Neutrophil (primary cell): ENCODE measurements at regions not wholly inside any gene's neighbourhood (a gene's known extent, or its start where the extent isn't known, plus 50 kb on each side); places are given as distances from the start of the nearest gene placed in this dataset.

Experiments
- H3K27ac ChIP-seq: fragments of 200-600 bp; sonication (generic); 2 replicates; pipeline ENCODE4 v1.5.1; 2016; ENCODE audit warnings: mild to moderate bottlenecking, moderate library complexity
- H3K27me3 ChIP-seq: fragments of 200-600 bp; sonication (generic); 2 replicates; pipeline ENCODE4 v1.6.0; 2016; ENCODE audit warnings: mild to moderate bottlenecking
- H3K36me3 ChIP-seq: fragments of 200-600 bp; sonication (generic); 2 replicates; pipeline ENCODE4 v1.5.1; 2017
- H3K4me1 ChIP-seq, 2 experiments: fragments of 200-600 bp in 1 of 2; sonication (generic) in 1 of 2; 1 replicate in 1 of 2; 2 replicates in 1 of 2; pipeline versions ENCODE4 v1.5.1 to v1.6.1; 2013 to 2016; ENCODE audit warnings: low read depth in 1 of 2, low read length in 1 of 2, mild to moderate bottlenecking in 1 of 2, moderate library complexity in 1 of 2; ENCODE audit not compliant: control insufficient read depth in 1 of 2, insufficient read depth in 1 of 2
- H3K4me3 ChIP-seq, 2 experiments: fragments of 200-600 bp in 1 of 2; sonication (generic) in 1 of 2; 1 replicate in 1 of 2; 2 replicates in 1 of 2; pipeline ENCODE4 v1.5.1; 2013 to 2016; ENCODE audit warnings: low read depth in 1 of 2, low read length in 1 of 2, mild to moderate bottlenecking in 1 of 2, moderate library complexity in 1 of 2
- H3K9me3 ChIP-seq: fragments of 200-600 bp; sonication (generic); 2 replicates; pipeline ENCODE4 v1.5.1; 2016
- TF ChIP-seq, protein P1 (sequence below): fragments of 200-600 bp; sonication (generic); IDR thresholded peaks from 2 replicates; pipeline ENCODE4 v1.5.1; 2016; ENCODE audit warnings: antibody characterized with exemption

DNA sequence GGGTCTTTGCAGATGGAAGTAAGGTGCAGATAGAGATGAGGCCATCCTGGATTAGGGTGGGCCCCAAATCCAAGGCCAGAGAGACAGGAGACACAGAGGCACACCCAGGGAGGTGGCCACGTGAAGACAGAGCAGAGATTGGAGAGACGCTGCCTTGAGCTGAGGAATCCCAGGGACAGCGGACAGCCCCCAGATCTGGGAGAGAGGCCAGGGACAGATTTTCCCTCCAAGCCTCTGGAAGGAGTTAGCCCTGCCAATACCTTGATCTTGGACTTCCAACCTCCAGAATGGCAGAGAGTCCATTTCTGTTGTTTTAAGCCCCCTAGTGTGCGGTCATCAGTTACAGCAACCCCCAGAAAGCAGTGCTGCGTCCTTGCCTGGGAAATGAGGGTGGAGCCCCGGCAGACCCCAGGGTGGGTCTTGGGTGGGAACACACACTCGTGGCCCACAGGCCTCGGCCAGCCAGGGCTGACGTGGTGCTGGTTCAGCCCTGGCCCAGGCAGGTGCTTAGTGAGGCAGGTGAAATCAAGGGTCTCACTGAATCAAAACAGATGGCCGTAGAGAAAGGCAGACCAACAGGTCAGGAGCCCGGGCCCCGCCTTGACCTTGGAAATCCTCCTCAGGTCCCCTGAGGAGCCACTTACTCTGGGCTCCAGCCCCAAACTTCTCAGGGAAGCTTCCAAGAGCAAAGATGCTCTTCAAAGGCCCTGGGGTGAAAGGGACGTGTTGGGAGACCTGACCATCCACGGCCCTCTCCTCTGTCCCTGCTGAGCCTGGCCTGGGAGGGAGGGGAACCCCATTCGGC, 169.3 kb downstream of the RBFOX3 start:
- Histone ChIP-seq H3K27me3 (peaks cover 3% of the 10 kb centered on the region), H3K4me1 (no peaks in the 10 kb centered on the region), H3K27ac (no peak overlapping the region), H3K9me3 (no peaks in the 10 kb centered on the region), H3K4me3 (no peak overlapping the region), H3K36me3 (no peaks in the 10 kb centered on the region)
- TF ChIP-seq, protein P1, sequence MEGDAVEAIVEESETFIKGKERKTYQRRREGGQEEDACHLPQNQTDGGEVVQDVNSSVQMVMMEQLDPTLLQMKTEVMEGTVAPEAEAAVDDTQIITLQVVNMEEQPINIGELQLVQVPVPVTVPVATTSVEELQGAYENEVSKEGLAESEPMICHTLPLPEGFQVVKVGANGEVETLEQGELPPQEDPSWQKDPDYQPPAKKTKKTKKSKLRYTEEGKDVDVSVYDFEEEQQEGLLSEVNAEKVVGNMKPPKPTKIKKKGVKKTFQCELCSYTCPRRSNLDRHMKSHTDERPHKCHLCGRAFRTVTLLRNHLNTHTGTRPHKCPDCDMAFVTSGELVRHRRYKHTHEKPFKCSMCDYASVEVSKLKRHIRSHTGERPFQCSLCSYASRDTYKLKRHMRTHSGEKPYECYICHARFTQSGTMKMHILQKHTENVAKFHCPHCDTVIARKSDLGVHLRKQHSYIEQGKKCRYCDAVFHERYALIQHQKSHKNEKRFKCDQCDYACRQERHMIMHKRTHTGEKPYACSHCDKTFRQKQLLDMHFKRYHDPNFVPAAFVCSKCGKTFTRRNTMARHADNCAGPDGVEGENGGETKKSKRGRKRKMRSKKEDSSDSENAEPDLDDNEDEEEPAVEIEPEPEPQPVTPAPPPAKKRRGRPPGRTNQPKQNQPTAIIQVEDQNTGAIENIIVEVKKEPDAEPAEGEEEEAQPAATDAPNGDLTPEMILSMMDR = no peak

DNA sequence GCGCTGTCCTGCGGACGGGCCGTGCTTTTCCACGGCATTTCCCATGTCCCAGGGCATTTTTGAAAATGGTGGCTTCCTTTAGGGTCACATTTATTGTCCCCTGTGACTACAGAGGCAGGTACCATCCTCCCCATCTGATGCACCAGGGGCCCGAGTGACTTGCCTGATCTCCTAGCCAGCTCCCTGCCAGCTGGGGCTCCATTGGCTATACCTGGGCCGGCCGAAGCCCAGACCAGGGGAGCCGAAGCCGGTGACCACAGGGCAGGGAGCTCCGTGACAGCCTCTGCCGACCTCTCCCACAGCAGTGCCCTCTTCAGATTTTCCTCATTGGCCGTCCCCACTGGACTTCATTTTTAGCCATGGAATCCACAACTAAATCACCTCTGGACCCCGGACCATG, 170.6 kb downstream of the RBFOX3 start:
- Histone ChIP-seq H3K4me3 (no peak overlapping the region), H3K4me1 (no peaks in the 10 kb centered on the region), H3K9me3 (no peaks in the 10 kb centered on the region), H3K36me3 (no peaks in the 10 kb centered on the region), H3K27ac (no peak overlapping the region), H3K27me3 (peaks cover 3% of the 10 kb centered on the region)
- TF ChIP-seq, protein P1 = no peak

DNA sequence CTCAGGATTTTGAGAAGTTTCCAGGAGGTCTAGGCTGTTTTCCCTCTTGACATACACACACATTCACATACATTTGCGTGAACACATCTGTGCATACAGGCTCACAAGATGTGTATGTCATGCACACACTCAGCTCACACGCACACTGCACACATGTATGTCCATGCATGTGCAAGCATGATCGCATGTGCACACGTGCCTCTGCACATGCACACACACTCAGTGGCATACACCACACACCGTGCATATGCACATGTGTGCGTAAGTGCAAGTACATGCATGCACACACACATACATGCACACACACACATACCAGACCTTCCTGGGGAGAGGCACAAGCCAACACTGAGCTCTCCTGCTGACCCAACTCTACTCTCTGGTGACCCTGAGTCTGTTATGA, 171.4 kb downstream of the RBFOX3 start:
- Histone ChIP-seq H3K9me3 (no peaks in the 10 kb centered on the region), H3K36me3 (no peaks in the 10 kb centered on the region), H3K4me1 (no peaks in the 10 kb centered on the region), H3K27me3 (peaks cover 3% of the 10 kb centered on the region), H3K27ac (no peak overlapping the region), H3K4me3 (no peak overlapping the region)
- TF ChIP-seq, protein P1 = no peak

- no peak overlapping the region for H3K27ac ChIP-seq
- TF ChIP-seq, protein P1 = no peak
- no peaks in the 10 kb centered on the region for H3K36me3 ChIP-seq
These were observed 172.1 kb downstream of the RBFOX3 start for GRCh38 chr17:79438546-79439334.

GRCh38 chr17:79438058-79438457, 172.8 kb downstream of the RBFOX3 start:
- H3K36me3 ChIP-seq = no peaks in the 10 kb centered on the region
- no peaks in the 10 kb centered on the region for H3K4me1 ChIP-seq
- H3K4me3 ChIP-seq = no peak overlapping the region
- TF ChIP-seq, protein P1 = no peak
- no peaks in the 10 kb centered on the region for H3K9me3 ChIP-seq
- H3K27ac ChIP-seq = no peak overlapping the region
- peaks cover 3% of the 10 kb centered on the region for H3K27me3 ChIP-seq

More at GRCh38 chr17:79438546-79439334, 172.1 kb downstream of the RBFOX3 start:
- H3K4me3 ChIP-seq = no peak overlapping the region
- H3K27me3 ChIP-seq = peaks cover 3% of the 10 kb centered on the region
- no peaks in the 10 kb centered on the region for H3K9me3 ChIP-seq
- no peaks in the 10 kb centered on the region for H3K4me1 ChIP-seq
